ENCODE measurements at regions not wholly inside any gene's neighbourhood (a gene's known extent, or its start where the extent isn't known, plus 50 kb on each side); places are given as distances from the start of the nearest gene placed in this dataset.

DNA sequence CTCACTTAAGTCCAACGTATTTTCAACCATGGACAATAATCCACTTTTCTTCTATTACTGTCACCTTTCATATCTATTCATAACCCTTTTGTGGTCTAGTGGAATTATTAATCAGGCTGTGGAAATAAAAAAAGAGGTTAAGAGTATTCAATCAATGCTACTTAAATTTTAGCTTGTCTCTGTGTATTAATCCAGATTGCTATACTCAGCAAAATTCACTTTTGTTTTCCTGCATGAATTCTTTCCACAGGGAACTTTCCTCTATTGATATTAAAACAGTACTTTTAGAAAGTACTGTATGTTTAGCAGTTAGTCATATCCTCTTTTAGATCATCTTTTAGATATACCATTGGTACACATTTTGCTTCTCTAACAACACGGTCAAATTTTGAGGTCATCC is 1033.0 kb upstream of the ADGRL2 start:
- H3K4me2 ChIP-seq (ENCODE audit: low read depth, low read length) = no peak overlapping the region
- intact Hi-C loops (cut with micrococcal nuclease; ENCODE audit: unreplicated experiment) (no loop called here), in situ Hi-C loops (cut with HindIII; ENCODE audit: extremely low pct_ligation_motif_present, low pct_unique_long_range_greater_than_20kb) (no loop called here)
- peaks cover 68% of the 10 kb centered on the region for H3K9me3 ChIP-seq (ENCODE audit: low read length)
- no peak for DNase-seq (ENCODE audit: low spot score)
- no TSS peak for BruUV-seq (replicated peaks)
- WGBS (ENCODE audit: low lambda C conversion rate) = 0% methylated on average over 2 of the region's 2 CpGs
- H2AFZ ChIP-seq (ENCODE audit: low read length) = no peak overlapping the region
- H3K4me3 ChIP-seq (replicated peaks in 1 of 3; ENCODE audit: insufficient read depth in 1 of 3, low read depth in 2 of 3, low read length in 3 of 3) = no peak overlapping the region
- no peaks in the 10 kb centered on the region for H3K27me3 ChIP-seq (ENCODE audit: control insufficient read depth in 1 of 2, insufficient read depth in 2 of 2, low read length in 2 of 2)
- ATAC-seq = no peak
- TF ChIP-seq CBFB (CRISPR knock-in tag; IDR thresholded peaks at IDR 0.05) (no peak), MAFF (IDR thresholded peaks at IDR 0.05; ENCODE audit: low read depth, low read length) (peak; percentile 48; the same call in 1 of the 2 replicates), MAFK (conservative IDR thresholded peaks at IDR 0.05 in 1 of 2, IDR thresholded peaks at IDR 0.05 in 1 of 2; ENCODE audit: low read length in 2 of 2) (peak; percentile 14 to 66; a peak in 2 of 4 replicates)
- H3K36me3 ChIP-seq (replicated peaks in 1 of 2; ENCODE audit: control insufficient read depth in 1 of 2, insufficient read depth in 2 of 2, low read length in 2 of 2) = no peaks in the 10 kb centered on the region
- FAIRE-seq = no peak
- ChIA-PET CTCF (ENCODE audit: low intra/inter-chr PET ratio, low total read pairs) (no interaction called here), POLR2A (no interaction called here)
- H4K20me1 ChIP-seq (ENCODE audit: insufficient read depth, low read length) = no peaks in the 10 kb centered on the region
- no peak overlapping the region for H3K27ac ChIP-seq (ENCODE audit: extremely low read length, insufficient read depth, low read length)
- no peaks in the 10 kb centered on the region for H3K79me2 ChIP-seq (ENCODE audit: insufficient read depth, low read length)
- no peak overlapping the region for H3K9ac ChIP-seq (ENCODE audit: insufficient read depth, low read depth, low read length)
- no peaks in the 10 kb centered on the region for H3K4me1 ChIP-seq (ENCODE audit: insufficient read depth, low read length)

DNA sequence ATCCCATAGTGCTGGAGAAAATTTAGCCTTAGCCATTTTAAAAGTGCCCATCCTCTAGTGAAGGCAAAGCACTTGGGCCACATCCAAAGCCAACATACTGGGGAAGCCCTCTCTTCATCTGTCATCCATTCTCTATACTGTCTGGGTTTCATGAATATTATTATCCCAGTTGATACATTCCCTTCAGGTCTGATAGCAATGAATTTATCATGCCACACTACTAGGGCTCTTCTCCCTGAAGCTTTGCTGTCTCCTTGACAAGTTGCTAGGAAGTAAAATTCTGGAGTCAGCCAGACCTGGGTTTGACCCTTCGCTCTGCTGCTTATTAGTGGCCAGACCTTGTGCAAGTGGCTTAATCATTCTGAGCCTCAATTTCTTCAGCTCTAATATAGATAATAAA is 1041.4 kb upstream of the ADGRL2 start:
- POLR2A ChIA-PET = no interaction called here
- no peak for FAIRE-seq
- intact Hi-C loops (cut with micrococcal nuclease; ENCODE audit: unreplicated experiment) = no loop called here

More for the DNA sequence above, 1041.4 kb upstream of the ADGRL2 start:
- Histone ChIP-seq H3K79me2 (ENCODE audit: insufficient read depth, low read length) (no peaks in the 10 kb centered on the region), H3K36me3 (replicated peaks in 1 of 2; ENCODE audit: control insufficient read depth in 1 of 2, insufficient read depth in 2 of 2, low read length in 2 of 2) (no peaks in the 10 kb centered on the region), H3K27me3 (ENCODE audit: control insufficient read depth in 1 of 2, insufficient read depth in 2 of 2, low read length in 2 of 2) (no peaks in the 10 kb centered on the region), H3K9me3 (ENCODE audit: low read length) (peaks cover 75% of the 10 kb centered on the region), H3K9ac (ENCODE audit: insufficient read depth, low read depth, low read length) (no peak overlapping the region), H3K4me3 (replicated peaks in 1 of 3; ENCODE audit: insufficient read depth in 1 of 3, low read depth in 2 of 3, low read length in 3 of 3) (no peak overlapping the region), H3K27ac (ENCODE audit: extremely low read length, insufficient read depth, low read length) (no peak overlapping the region), H4K20me1 (ENCODE audit: insufficient read depth, low read length) (no peaks in the 10 kb centered on the region), H2AFZ (ENCODE audit: low read length) (no peak overlapping the region), H3K4me2 (ENCODE audit: low read depth, low read length) (no peak overlapping the region), H3K4me1 (ENCODE audit: insufficient read depth, low read length) (no peaks in the 10 kb centered on the region)
- no peak for TF ChIP-seq ZNF83 (CRISPR knock-in tag; IDR thresholded peaks at IDR 0.05; ENCODE audit: borderline replicate concordance)
- no peak for TF ChIP-seq RXRB (CRISPR knock-in tag; IDR thresholded peaks at IDR 0.05; ENCODE audit: borderline replicate concordance)
- no peak for TF ChIP-seq ZSCAN21 (CRISPR knock-in tag; IDR thresholded peaks at IDR 0.05; ENCODE audit: borderline replicate concordance)
- TF ChIP-seq, protein P1, sequence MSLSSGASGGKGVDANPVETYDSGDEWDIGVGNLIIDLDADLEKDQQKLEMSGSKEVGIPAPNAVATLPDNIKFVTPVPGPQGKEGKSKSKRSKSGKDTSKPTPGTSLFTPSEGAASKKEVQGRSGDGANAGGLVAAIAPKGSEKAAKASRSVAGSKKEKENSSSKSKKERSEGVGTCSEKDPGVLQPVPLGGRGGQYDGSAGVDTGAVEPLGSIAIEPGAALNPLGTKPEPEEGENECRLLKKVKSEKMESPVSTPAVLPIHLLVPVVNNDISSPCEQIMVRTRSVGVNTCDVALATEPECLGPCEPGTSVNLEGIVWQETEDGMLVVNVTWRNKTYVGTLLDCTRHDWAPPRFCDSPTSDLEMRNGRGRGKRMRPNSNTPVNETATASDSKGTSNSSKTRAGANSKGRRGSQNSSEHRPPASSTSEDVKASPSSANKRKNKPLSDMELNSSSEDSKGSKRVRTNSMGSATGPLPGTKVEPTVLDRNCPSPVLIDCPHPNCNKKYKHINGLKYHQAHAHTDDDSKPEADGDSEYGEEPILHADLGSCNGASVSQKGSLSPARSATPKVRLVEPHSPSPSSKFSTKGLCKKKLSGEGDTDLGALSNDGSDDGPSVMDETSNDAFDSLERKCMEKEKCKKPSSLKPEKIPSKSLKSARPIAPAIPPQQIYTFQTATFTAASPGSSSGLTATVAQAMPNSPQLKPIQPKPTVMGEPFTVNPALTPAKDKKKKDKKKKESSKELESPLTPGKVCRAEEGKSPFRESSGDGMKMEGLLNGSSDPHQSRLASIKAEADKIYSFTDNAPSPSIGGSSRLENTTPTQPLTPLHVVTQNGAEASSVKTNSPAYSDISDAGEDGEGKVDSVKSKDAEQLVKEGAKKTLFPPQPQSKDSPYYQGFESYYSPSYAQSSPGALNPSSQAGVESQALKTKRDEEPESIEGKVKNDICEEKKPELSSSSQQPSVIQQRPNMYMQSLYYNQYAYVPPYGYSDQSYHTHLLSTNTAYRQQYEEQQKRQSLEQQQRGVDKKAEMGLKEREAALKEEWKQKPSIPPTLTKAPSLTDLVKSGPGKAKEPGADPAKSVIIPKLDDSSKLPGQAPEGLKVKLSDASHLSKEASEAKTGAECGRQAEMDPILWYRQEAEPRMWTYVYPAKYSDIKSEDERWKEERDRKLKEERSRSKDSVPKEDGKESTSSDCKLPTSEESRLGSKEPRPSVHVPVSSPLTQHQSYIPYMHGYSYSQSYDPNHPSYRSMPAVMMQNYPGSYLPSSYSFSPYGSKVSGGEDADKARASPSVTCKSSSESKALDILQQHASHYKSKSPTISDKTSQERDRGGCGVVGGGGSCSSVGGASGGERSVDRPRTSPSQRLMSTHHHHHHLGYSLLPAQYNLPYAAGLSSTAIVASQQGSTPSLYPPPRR (CRISPR knock-in tag; IDR thresholded peaks at IDR 0.05; ENCODE audit: borderline replicate concordance) = no peak
- in situ Hi-C loops (cut with HindIII; ENCODE audit: extremely low pct_ligation_motif_present, low pct_unique_long_range_greater_than_20kb) = no loop called here
- BruUV-seq (replicated peaks) = no TSS peak
- DNase-seq (ENCODE audit: low spot score) (no peak), ATAC-seq (no peak)
- 0% methylated on average over 1 of the region's 1 CpG for WGBS (ENCODE audit: low lambda C conversion rate)
- CTCF ChIA-PET (ENCODE audit: low intra/inter-chr PET ratio, low total read pairs) = no interaction called here

All from HepG2 (cell line).